SK-N-SH (cell line): ENCODE measurements at regions not wholly inside any gene's neighbourhood (a gene's known extent, or its start where the extent isn't known, plus 50 kb on each side); places are given as distances from the start of the nearest gene placed in this dataset.

Source experiments
- CTCF ChIA-PET: fragments of 300-600, 350-600 bp; formaldehyde crosslinking; extraction: SDS; loops from one replicate; lab custom pipeline; 2021; lab: Yijun Ruan, JAX
- POLR2A ChIA-PET: fragments of 350-600 bp; sonication (Branson Sonifier 250); formaldehyde crosslinking; extraction: SDS; loops from one replicate; lab custom pipeline; 2020; ENCODE audit warnings: antibody characterized with exemption, inconsistent platforms; lab: Yijun Ruan, JAX
- DNase-seq: peaks from one replicate; pipeline ENCODE4 v3.0.0; 2012
- H2AFZ ChIP-seq: fragments of 200-600 bp; sonication (generic); 2 replicates; pipeline ENCODE4 v1.8.1; 2016; ENCODE audit warnings: antibody characterized with exemption, mild to moderate bottlenecking, low read depth
- H3F3A ChIP-seq: fragments of 200-600 bp; sonication (generic); replicated peaks from 2 replicates; pipeline ENCODE3; 2016; ENCODE audit warnings: antibody characterized with exemption, mild to moderate bottlenecking; ENCODE audit not compliant: insufficient read depth
- H3K27ac ChIP-seq, 2 experiments: fragments of 200-500 bp in 1 of 2; fragments of 200-600 bp in 1 of 2; sonication (Bioruptor generic) in 1 of 2; sonication (generic), shearing (Covaris generic) in 1 of 2; 2 replicates each; pipeline versions ENCODE4 v1.5.1 to v1.6.1; 2014 to 2016; ENCODE audit warnings: low read depth in 2 of 2, inconsistent platforms in 1 of 2, low read length in 1 of 2, mild to moderate bottlenecking in 1 of 2, mixed read lengths in 1 of 2
- H3K27me3 ChIP-seq: fragments of 200-600 bp; sonication (generic), shearing (Covaris generic); 2 replicates; pipeline ENCODE4 v1.6.1; 2016; ENCODE audit warnings: mixed run types; ENCODE audit not compliant: insufficient read depth
- H3K36me3 ChIP-seq, 2 experiments: fragments of 200-500 bp in 1 of 2; fragments of 200-600 bp in 1 of 2; sonication (Bioruptor generic) in 1 of 2; sonication (generic) in 1 of 2; replicated peaks in 1 of 2; 2 replicates each; pipeline versions ENCODE3 to v1.5.1; 2014 to 2016; ENCODE audit warnings: low read length in 1 of 2, mild to moderate bottlenecking in 1 of 2; ENCODE audit not compliant: insufficient read depth in 2 of 2, control insufficient read depth in 1 of 2
- H3K4me1 ChIP-seq, 2 experiments: fragments of 200-500 bp in 1 of 2; fragments of 200-600 bp in 1 of 2; sonication (Bioruptor generic) in 1 of 2; sonication (generic), shearing (Covaris generic) in 1 of 2; 2 replicates each; pipeline versions ENCODE4 v1.5.1 to v1.6.1; 2014 to 2016; ENCODE audit warnings: low read depth in 1 of 2, low read length in 1 of 2, mixed run types in 1 of 2; ENCODE audit not compliant: insufficient read depth in 2 of 2, control insufficient read depth in 1 of 2
- H3K4me2 ChIP-seq: fragments of 200-600 bp; sonication (generic), shearing (Covaris generic); 2 replicates; pipeline ENCODE4 v1.6.1; 2017; ENCODE audit warnings: mixed run types
- H3K4me3 ChIP-seq, 2 experiments: fragments of 200-500 bp in 1 of 2; fragments of 200-600 bp in 1 of 2; sonication (Bioruptor generic) in 1 of 2; sonication (generic), shearing (Covaris generic) in 1 of 2; 2 replicates each; pipeline versions ENCODE4 v1.5.1 to v1.8.1; 2014 to 2016; ENCODE audit warnings: low read depth in 2 of 2, inconsistent platforms in 1 of 2, low read length in 1 of 2, mild to moderate bottlenecking in 1 of 2, mixed read lengths in 1 of 2, moderate library complexity in 1 of 2
- H3K79me2 ChIP-seq: fragments of 200-600 bp; sonication (generic); 2 replicates; pipeline ENCODE4 v1.8.1; 2017; ENCODE audit warnings: mild to moderate bottlenecking; ENCODE audit not compliant: insufficient read depth
- H3K9ac ChIP-seq: fragments of 200-600 bp; sonication (generic); 2 replicates; pipeline ENCODE4 v1.6.1; 2017; ENCODE audit warnings: mixed run types
- H3K9me2 ChIP-seq: fragments of 200-600 bp; sonication (generic); 2 replicates; pipeline ENCODE4 v1.6.1; 2017; ENCODE audit warnings: mixed run types
- H3K9me3 ChIP-seq: fragments of 200-600 bp; sonication (generic); 2 replicates; pipeline ENCODE4 v1.6.1; 2017; ENCODE audit warnings: mixed run types, mild to moderate bottlenecking, moderate library complexity
- H4K20me1 ChIP-seq: fragments of 200-600 bp; sonication (generic); 2 replicates; pipeline ENCODE4 v1.6.1; 2017; ENCODE audit warnings: mild to moderate bottlenecking, mixed run types; ENCODE audit not compliant: insufficient read depth
- EP300 ChIP-seq, 2 experiments: IDR thresholded peaks; 2 replicates each; pipeline versions ENCODE4 v1.4.0 to v1.6.1; 2012; ENCODE audit warnings: borderline replicate concordance in 1 of 2, low read depth in 1 of 2, low read length in 1 of 2
- FOXM1 ChIP-seq: IDR thresholded peaks from 2 replicates; pipeline ENCODE4 v1.4.0; 2012; ENCODE audit warnings: low read depth, mild to moderate bottlenecking
- GATA2 ChIP-seq: sonication (generic); formaldehyde crosslinking; IDR thresholded peaks from 2 replicates; pipeline ENCODE4 v1.5.0; 2020; ENCODE audit warnings: mild to moderate bottlenecking, missing genetic modification reagents
- JUND ChIP-seq: IDR thresholded peaks from 2 replicates; pipeline ENCODE4 v1.4.0; 2012
- MEF2A ChIP-seq: IDR thresholded peaks from 2 replicates; pipeline ENCODE4 v1.4.0; 2012; ENCODE audit warnings: low read depth, borderline replicate concordance
- NFIC ChIP-seq: IDR thresholded peaks from 2 replicates; pipeline ENCODE4 v1.4.0; 2012; ENCODE audit warnings: borderline replicate concordance
- RAD21 ChIP-seq: IDR thresholded peaks from 2 replicates; pipeline ENCODE4 v1.6.1; 2012; ENCODE audit warnings: mild to moderate bottlenecking, low read length
- RCOR1 ChIP-seq: fragments of 150-350 bp; IDR thresholded peaks from 2 replicates; pipeline ENCODE4 v1.6.1; 2017; ENCODE audit warnings: antibody characterized with exemption, low read length
- TAF1 ChIP-seq: IDR thresholded peaks from 2 replicates; pipeline ENCODE4 v1.6.1; 2012; ENCODE audit warnings: low read depth, mild to moderate bottlenecking, low read length, moderate library complexity, borderline replicate concordance
- YY1 ChIP-seq: IDR thresholded peaks from 2 replicates; pipeline ENCODE4 v1.4.0; 2012; ENCODE audit warnings: low read depth, mild to moderate bottlenecking
- WGBS: methylation state at CpG from one replicate; pipeline ENCODE4 v1.1.6; 2017; ENCODE audit warnings: low lambda C conversion rate; 5-methylcytosine and 5-hydroxymethylcytosine counted together
- TF ChIP-seq, protein P1 (sequence below): IDR thresholded peaks from 2 replicates; pipeline ENCODE4 v1.6.1; 2012; ENCODE audit warnings: mild to moderate bottlenecking, low read depth, low read length, moderate library complexity
- TF ChIP-seq, protein P2 (sequence below): fragments of 150-350 bp; IDR thresholded peaks from 2 replicates; pipeline ENCODE4 v1.6.1; 2016; ENCODE audit warnings: mild to moderate bottlenecking, low read depth, low read length
- TF ChIP-seq, protein P3 (sequence below): IDR thresholded peaks from 2 replicates; pipeline ENCODE4; 2012
- TF ChIP-seq, protein P4 (sequence below): fragments of 200-600 bp; sonication (generic); IDR thresholded peaks from 2 replicates; pipeline ENCODE4 v1.6.1; 2017; ENCODE audit warnings: antibody characterized with exemption, mild to moderate bottlenecking, moderate library complexity

DNA sequence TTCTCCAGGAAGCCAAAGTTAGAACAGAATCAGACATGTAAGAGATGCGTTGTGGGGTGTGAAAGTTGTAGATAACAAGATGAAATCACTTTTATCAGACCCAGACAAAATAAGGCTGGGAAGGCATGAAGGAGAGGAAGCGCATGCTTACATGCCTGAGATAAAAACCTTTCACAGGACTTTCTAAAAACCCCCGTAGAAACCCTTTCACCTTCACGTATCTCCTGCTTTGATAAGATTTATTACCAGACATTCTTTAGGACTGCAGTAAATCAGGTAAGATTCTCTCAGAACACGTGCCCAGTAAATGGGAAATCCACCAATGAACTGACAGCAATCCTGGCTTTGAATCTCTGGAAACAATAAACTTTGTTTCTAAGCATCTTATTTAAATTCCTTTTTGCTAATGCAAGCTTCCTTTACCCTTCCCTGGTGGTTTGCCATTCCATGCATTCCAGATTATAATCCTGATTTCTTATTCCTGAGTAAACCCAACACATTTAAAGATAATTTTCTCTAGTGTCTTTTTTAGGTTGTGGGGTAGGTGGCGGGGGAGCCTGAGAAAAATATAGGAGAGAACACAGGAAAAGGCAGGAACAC lies 254.6 kb upstream of the LDB2 start:
- Histone ChIP-seq H3K9me3 (no peaks in the 10 kb centered on the region), H3K9ac (no peak overlapping the region), H2AFZ (0 out of 2 replicates have a peak overlapping the region, but pooled peaks have one; percentile 9), H4K20me1 (no peaks in the 10 kb centered on the region), H3K4me1 (no peaks in the 10 kb centered on the region), H3K9me2 (no peaks in the 10 kb centered on the region), H3F3A (no peaks in the 10 kb centered on the region), H3K27ac (no peak overlapping the region), H3K36me3 (no peaks in the 10 kb centered on the region), H3K4me3 (no peak overlapping the region), H3K27me3 (no peaks in the 10 kb centered on the region), H3K79me2 (no peaks in the 10 kb centered on the region), H3K4me2 (no peak overlapping the region)
- CTCF ChIA-PET: no interaction called here
- 69% methylated on average over 6 of the region's 6 CpGs for WGBS
- TF ChIP-seq TAF1 (no peak), MEF2A (no peak), JUND (no peak), EP300 (IDR thresholded peaks at IDR 0.05; ENCODE audit: borderline replicate concordance in 1 of 2, low read depth in 1 of 2, low read length in 1 of 2) (no peak), GATA2 (CRISPR knock-in tag) (no peak), NFIC (no peak), YY1 (no peak), RAD21 (no peak), RCOR1 (no peak), FOXM1 (no peak)
- TF ChIP-seq, protein P1, sequence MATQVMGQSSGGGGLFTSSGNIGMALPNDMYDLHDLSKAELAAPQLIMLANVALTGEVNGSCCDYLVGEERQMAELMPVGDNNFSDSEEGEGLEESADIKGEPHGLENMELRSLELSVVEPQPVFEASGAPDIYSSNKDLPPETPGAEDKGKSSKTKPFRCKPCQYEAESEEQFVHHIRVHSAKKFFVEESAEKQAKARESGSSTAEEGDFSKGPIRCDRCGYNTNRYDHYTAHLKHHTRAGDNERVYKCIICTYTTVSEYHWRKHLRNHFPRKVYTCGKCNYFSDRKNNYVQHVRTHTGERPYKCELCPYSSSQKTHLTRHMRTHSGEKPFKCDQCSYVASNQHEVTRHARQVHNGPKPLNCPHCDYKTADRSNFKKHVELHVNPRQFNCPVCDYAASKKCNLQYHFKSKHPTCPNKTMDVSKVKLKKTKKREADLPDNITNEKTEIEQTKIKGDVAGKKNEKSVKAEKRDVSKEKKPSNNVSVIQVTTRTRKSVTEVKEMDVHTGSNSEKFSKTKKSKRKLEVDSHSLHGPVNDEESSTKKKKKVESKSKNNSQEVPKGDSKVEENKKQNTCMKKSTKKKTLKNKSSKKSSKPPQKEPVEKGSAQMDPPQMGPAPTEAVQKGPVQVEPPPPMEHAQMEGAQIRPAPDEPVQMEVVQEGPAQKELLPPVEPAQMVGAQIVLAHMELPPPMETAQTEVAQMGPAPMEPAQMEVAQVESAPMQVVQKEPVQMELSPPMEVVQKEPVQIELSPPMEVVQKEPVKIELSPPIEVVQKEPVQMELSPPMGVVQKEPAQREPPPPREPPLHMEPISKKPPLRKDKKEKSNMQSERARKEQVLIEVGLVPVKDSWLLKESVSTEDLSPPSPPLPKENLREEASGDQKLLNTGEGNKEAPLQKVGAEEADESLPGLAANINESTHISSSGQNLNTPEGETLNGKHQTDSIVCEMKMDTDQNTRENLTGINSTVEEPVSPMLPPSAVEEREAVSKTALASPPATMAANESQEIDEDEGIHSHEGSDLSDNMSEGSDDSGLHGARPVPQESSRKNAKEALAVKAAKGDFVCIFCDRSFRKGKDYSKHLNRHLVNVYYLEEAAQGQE: no peak
- TF ChIP-seq, protein P2, sequence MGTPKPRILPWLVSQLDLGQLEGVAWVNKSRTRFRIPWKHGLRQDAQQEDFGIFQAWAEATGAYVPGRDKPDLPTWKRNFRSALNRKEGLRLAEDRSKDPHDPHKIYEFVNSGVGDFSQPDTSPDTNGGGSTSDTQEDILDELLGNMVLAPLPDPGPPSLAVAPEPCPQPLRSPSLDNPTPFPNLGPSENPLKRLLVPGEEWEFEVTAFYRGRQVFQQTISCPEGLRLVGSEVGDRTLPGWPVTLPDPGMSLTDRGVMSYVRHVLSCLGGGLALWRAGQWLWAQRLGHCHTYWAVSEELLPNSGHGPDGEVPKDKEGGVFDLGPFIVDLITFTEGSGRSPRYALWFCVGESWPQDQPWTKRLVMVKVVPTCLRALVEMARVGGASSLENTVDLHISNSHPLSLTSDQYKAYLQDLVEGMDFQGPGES: no peak
- TF ChIP-seq, protein P3, sequence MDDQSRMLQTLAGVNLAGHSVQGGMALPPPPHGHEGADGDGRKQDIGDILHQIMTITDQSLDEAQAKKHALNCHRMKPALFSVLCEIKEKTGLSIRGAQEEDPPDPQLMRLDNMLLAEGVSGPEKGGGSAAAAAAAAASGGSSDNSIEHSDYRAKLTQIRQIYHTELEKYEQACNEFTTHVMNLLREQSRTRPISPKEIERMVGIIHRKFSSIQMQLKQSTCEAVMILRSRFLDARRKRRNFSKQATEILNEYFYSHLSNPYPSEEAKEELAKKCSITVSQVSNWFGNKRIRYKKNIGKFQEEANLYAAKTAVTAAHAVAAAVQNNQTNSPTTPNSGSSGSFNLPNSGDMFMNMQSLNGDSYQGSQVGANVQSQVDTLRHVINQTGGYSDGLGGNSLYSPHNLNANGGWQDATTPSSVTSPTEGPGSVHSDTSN: no peak
- TF ChIP-seq, protein P4, sequence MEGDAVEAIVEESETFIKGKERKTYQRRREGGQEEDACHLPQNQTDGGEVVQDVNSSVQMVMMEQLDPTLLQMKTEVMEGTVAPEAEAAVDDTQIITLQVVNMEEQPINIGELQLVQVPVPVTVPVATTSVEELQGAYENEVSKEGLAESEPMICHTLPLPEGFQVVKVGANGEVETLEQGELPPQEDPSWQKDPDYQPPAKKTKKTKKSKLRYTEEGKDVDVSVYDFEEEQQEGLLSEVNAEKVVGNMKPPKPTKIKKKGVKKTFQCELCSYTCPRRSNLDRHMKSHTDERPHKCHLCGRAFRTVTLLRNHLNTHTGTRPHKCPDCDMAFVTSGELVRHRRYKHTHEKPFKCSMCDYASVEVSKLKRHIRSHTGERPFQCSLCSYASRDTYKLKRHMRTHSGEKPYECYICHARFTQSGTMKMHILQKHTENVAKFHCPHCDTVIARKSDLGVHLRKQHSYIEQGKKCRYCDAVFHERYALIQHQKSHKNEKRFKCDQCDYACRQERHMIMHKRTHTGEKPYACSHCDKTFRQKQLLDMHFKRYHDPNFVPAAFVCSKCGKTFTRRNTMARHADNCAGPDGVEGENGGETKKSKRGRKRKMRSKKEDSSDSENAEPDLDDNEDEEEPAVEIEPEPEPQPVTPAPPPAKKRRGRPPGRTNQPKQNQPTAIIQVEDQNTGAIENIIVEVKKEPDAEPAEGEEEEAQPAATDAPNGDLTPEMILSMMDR: no peak
- no peak for DNase-seq
- POLR2A ChIA-PET: no interaction called here
